ENCODE measurements at regions not wholly inside any gene's neighbourhood (a gene's known extent, or its start where the extent isn't known, plus 50 kb on each side); places are given as distances from the start of the nearest gene placed in this dataset.
"Not testable (repeated sequence)": the region's sequence is repeated elsewhere in the genome, so short reads cannot be mapped to it uniquely, and the experiment has no call there.

DNA sequence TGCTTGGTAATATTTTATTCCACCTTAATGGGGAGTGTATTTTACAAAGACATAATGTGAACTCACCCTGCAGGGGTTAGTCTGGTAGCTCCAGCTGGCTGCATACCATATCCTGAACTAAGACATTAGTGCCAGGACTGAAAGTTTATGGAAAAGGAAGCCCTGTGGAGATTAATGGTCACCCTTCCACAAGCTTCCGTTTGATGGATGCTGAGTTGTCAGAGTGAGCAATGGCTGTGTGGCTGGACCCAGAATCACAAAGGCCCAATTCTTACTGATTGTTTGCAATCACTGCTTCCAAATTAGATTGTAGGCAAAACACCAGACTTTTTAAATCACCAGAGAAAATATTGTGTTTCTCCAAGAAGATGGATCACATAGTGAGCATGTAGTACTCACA is 90.1 kb upstream of the TRPC7 start:
- in situ Hi-C loops (cut with MboI; ENCODE audit: low sequenced_read_pairs in 4 of 4) (no loop called here), intact Hi-C loops (cut with DNase I; ENCODE audit: low total_unique reads) (no loop called here)
- no peak for DNase-seq
- H3K9me3 ChIP-seq: no peaks in the 10 kb centered on the region
- no peaks in the 10 kb centered on the region for H3K27me3 ChIP-seq
- TF ChIP-seq POLR2A (IDR thresholded peaks at IDR 0.05): no peak
- TF ChIP-seq, protein P1, sequence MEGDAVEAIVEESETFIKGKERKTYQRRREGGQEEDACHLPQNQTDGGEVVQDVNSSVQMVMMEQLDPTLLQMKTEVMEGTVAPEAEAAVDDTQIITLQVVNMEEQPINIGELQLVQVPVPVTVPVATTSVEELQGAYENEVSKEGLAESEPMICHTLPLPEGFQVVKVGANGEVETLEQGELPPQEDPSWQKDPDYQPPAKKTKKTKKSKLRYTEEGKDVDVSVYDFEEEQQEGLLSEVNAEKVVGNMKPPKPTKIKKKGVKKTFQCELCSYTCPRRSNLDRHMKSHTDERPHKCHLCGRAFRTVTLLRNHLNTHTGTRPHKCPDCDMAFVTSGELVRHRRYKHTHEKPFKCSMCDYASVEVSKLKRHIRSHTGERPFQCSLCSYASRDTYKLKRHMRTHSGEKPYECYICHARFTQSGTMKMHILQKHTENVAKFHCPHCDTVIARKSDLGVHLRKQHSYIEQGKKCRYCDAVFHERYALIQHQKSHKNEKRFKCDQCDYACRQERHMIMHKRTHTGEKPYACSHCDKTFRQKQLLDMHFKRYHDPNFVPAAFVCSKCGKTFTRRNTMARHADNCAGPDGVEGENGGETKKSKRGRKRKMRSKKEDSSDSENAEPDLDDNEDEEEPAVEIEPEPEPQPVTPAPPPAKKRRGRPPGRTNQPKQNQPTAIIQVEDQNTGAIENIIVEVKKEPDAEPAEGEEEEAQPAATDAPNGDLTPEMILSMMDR (IDR thresholded peaks at IDR 0.05 in 4 of 5, conservative IDR thresholded peaks at IDR 0.05 in 1 of 5): no peak
- H3K36me3 ChIP-seq: no peaks in the 10 kb centered on the region
- ATAC-seq: no peak
- H3K4me1 ChIP-seq: no peaks in the 10 kb centered on the region
- no peak overlapping the region for H3K4me3 ChIP-seq
- H3K27ac ChIP-seq: no peak overlapping the region

DNA sequence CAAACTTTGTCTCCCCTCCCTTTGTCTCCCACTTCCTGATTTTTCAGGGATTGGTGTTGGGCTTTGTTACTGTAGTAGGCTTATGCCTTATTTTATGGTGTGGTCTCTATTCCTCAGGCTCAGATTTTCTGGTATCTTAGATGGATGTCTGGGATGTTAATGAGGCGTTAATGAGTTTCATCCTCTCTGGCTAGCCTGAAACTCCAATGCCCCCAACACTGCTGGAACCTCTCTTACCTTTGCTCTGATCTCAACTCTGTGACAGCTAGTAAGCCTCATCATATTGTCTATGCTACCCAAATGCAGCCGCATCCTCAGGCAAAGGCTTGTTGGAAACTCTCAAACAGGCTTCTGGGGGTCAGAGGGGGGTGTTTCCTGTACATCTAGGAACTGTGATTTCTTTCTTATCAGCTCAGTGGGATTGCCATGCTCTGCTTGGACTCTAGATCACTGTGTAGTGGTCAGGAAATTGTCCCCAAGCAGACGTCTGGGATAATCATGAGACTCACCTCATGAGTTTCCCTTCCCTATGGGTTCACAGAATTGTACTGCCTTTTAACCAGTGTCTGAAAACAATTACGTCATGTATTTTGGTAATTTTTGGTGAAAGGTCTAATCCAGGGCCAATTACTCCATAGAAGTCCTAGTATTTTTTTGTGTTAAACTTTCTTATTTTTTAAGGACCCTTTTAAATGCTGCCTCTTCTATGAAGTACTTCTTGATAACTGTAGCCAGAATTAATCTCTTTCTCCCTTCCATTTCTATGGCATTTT is 88.8 kb upstream of the TRPC7 start:
- TF ChIP-seq, protein P1 (IDR thresholded peaks at IDR 0.05 in 4 of 5, conservative IDR thresholded peaks at IDR 0.05 in 1 of 5): no peak
- no peak for TF ChIP-seq POLR2A (IDR thresholded peaks at IDR 0.05)
- Histone ChIP-seq H3K4me1 (no peaks in the 10 kb centered on the region), H3K4me3 (no peak overlapping the region), H3K9me3 (no peaks in the 10 kb centered on the region), H3K27me3 (no peaks in the 10 kb centered on the region), H3K36me3 (no peaks in the 10 kb centered on the region), H3K27ac (no peak overlapping the region)
- no peak for ATAC-seq
- DNase-seq: no peak
- in situ Hi-C loops (cut with MboI; ENCODE audit: low sequenced_read_pairs in 4 of 4): no loop called here
- intact Hi-C loops (cut with DNase I; ENCODE audit: low total_unique reads): no loop called here

DNA sequence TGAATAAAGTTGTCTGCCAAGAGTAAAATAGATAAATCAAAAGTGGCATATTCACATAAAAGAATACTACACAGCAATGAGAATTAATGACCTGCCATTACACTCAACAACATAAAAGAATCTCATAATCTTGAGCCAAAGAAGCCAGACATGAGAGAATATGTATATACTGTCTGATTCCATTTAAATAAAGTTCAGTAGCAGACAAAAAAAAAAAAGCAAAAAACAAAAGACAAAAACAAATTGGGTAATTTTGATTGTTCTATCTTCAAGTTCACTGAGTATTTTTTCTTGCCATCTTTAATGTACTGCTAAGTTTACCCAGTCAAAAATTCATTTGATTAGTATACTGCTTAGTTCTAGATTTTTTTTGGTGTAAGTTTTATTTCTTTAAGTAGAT is 87.9 kb upstream of the TRPC7 start:
- TF ChIP-seq POLR2A (IDR thresholded peaks at IDR 0.05): no peak
- TF ChIP-seq, protein P1 (IDR thresholded peaks at IDR 0.05 in 4 of 5, conservative IDR thresholded peaks at IDR 0.05 in 1 of 5): no peak
- in situ Hi-C loops (cut with MboI; ENCODE audit: low sequenced_read_pairs in 4 of 4): no loop called here

DNA sequence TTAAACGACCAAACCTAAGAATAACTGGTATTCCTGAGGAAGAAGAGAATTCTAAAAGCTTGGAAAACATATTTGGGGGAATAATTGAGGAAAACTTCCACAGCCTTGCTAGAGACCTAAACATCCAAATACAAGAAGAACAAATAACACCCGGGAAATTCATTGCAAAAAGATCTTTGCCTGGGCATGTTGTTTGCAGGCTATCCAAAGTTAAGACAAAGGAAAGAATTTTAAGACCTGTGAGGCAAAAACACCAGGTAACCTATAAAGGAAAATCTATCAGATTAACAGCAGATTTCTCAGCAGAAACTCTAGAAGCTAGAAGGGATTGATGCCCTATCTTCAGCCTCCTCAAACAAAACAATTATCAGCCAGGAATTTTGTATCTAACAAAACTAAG is 82.2 kb upstream of the TRPC7 start:
- H3K27me3 ChIP-seq; intact Hi-C loops (cut with DNase I; ENCODE audit: low total_unique reads); H3K9me3 ChIP-seq; H3K4me1 ChIP-seq; H3K27ac ChIP-seq; DNase-seq; in situ Hi-C loops (cut with MboI; ENCODE audit: low sequenced_read_pairs in 4 of 4); H3K36me3 ChIP-seq; H3K4me3 ChIP-seq; ATAC-seq: not testable (repeated sequence)

More for the DNA sequence above, 87.9 kb upstream of the TRPC7 start:
- no peak overlapping the region for H3K27ac ChIP-seq
- no peak overlapping the region for H3K4me3 ChIP-seq
- H3K27me3 ChIP-seq: no peaks in the 10 kb centered on the region
- H3K4me1 ChIP-seq: no peaks in the 10 kb centered on the region
- ATAC-seq: no peak
- no peak for DNase-seq
- no peaks in the 10 kb centered on the region for H3K9me3 ChIP-seq
- intact Hi-C loops (cut with DNase I; ENCODE audit: low total_unique reads): no loop called here
- H3K36me3 ChIP-seq: no peaks in the 10 kb centered on the region

DNA sequence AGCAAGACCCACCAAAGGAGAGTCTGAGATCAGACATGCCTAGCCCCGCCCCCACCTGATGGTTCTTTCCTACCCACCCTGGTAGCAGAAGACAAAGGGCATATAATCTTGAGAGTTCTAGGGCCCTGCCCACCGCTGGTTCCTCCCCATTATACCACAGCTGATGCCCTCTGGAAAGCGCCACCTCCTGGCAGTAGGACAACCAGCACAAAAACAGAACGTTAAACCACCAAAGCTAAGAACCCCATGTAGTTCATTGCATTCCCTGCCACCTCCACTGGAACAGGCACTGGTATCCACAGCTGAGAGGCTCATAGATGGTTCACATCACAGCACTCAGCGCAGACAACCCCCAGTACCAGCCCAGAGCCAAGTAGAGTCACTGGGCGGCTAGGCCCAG is 81.2 kb upstream of the TRPC7 start:
- no peak for ATAC-seq
- no peak for DNase-seq
- no peaks in the 10 kb centered on the region for H3K27me3 ChIP-seq
- intact Hi-C loops (cut with DNase I; ENCODE audit: low total_unique reads): no loop called here
- TF ChIP-seq POLR2A (IDR thresholded peaks at IDR 0.05): no peak
- TF ChIP-seq, protein P1 (IDR thresholded peaks at IDR 0.05 in 4 of 5, conservative IDR thresholded peaks at IDR 0.05 in 1 of 5): no peak
- H3K4me1 ChIP-seq: no peaks in the 10 kb centered on the region
- no peaks in the 10 kb centered on the region for H3K36me3 ChIP-seq
- no peak overlapping the region for H3K4me3 ChIP-seq
- H3K9me3 ChIP-seq: no peaks in the 10 kb centered on the region
- in situ Hi-C loops (cut with MboI; ENCODE audit: low sequenced_read_pairs in 4 of 4): no loop called here
- H3K27ac ChIP-seq: no peak overlapping the region

DNA sequence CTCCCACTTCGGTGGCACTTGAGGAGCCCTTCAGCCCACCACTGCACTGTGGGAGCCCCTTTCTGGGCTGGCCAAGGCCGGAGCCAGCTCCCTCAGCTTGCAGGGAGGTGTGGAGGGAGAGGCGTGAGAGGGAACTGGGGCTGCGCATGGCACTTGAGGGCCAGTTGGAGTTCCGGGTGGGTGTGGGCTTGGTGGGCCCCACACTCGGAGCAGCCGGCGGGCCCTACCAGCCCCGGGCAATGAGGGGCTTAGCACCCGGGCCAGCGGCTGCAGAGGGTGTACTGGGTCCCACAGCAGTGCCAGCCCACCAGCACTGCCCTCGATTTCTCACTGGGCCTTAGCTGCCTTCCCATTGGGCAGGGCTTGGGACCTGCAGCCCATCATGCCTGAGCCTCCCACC is 78.8 kb upstream of the TRPC7 start:
- intact Hi-C loops (cut with DNase I; ENCODE audit: low total_unique reads); H3K9me3 ChIP-seq; ATAC-seq; H3K27ac ChIP-seq; in situ Hi-C loops (cut with MboI; ENCODE audit: low sequenced_read_pairs in 4 of 4); H3K4me1 ChIP-seq; H3K4me3 ChIP-seq; H3K27me3 ChIP-seq; H3K36me3 ChIP-seq; DNase-seq: not testable (repeated sequence)
